OCI-LY3 (cell line): ENCODE measurements at regions not wholly inside any gene's neighbourhood (a gene's known extent, or its start where the extent isn't known, plus 50 kb on each side); places are given as distances from the start of the nearest gene placed in this dataset.

Source experiments
- CTCF ChIP-seq: fragments of 200-600, 300-600 bp; sonication (generic); IDR thresholded peaks from 2 replicates; pipeline ENCODE4 v1.5.1; 2014; ENCODE audit warnings: antibody characterized with exemption, low read length, low read depth
- EZH2phosphoT487 ChIP-seq: fragments of 200-600 bp; shearing (Covaris generic); IDR thresholded peaks from 2 replicates; pipeline ENCODE4 v1.6.1; 2018; ENCODE audit warnings: antibody characterized with exemption, mixed run types, low read depth

DNA sequence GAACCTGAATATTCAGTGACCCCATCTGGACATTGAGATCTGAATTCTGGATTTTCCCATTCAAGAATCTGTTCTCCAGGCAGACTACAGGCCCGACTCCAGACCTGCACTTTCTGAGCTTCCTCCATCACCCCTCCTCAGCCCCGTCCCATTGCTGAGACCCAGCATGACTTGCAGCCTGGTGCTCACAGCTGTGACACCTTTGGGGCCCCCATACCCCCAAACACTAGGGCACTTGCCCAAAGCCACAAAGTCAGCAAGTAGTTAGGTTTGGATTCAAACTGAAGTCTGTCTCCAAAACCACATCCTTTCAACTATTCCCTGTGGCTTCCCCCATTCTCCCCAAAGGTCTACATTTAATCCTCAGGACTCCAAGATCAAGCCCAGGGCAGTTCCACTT lies 128.2 kb upstream of the ZBED5 start:
- no peak for TF ChIP-seq CTCF
- no peak for TF ChIP-seq EZH2phosphoT487
